ENCODE measurements at regions not wholly inside any gene's neighbourhood (a gene's known extent, or its start where the extent isn't known, plus 50 kb on each side); places are given as distances from the start of the nearest gene placed in this dataset.

DNA sequence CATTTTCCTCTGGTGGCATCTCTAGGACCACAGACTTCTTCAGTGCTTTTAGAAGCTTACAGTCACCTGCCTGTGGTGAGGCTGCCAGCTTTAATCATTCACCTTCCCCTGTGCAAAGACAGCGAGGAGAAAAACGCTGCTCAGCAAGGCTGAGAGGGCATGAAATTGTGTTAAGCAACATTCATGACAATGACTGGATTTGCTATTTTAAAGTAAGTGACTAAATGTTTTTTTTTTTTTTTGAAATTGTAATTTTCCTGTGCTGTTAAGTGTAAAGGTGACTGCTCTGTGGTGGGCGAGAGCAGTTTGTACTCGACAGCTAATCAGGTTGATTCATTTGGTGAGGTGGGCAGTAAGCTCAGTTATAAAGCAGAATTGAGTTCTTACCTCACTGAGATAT lies 240.4 kb downstream of the NSUN3 start:
- no peak for TF ChIP-seq POLR2A (IDR thresholded peaks at IDR 0.05)
- ATAC-seq (no peak), DNase-seq (no peak)
- intact Hi-C loops (cut with DNase I), result no loop called here
- 40 to 41% methylated on average over 4 of the region's 4 CpGs for WGBS, 2 donors
- no peak overlapping the region for H3K4me3 ChIP-seq
- H3K27me3 ChIP-seq, result no peaks in the 10 kb centered on the region
- no peak overlapping the region for H3K27ac ChIP-seq
- H3K9me3 ChIP-seq, result no peaks in the 10 kb centered on the region
- no peaks in the 10 kb centered on the region for H3K36me3 ChIP-seq (replicated peaks in 1 of 2; ENCODE audit: insufficient read depth in 1 of 2, low read depth in 2 of 2)
- no peaks in the 10 kb centered on the region for H3K4me1 ChIP-seq

DNA sequence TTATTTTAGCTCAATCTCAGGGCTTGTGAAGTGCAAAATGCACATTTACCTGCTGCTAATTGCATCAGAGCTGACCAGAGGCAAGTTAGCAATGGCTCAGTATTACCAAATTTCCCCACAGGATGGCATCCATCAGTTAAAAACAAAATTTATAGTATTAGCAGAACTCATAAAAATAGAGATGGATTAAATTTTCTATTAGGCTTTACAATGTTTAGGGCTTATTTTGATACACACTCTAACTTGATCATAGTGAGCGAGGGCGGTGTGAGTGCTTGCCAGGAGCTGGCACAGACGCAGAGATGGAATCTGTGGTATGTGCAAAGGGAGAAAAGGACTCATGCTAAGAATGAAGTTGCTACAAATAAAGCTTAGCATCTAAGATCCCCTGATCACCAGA lies 241.0 kb downstream of the NSUN3 start:
- H3K4me1 ChIP-seq, result no peaks in the 10 kb centered on the region
- intact Hi-C loops (cut with DNase I), result no loop called here
- no peak overlapping the region for H3K27ac ChIP-seq
- H3K36me3 ChIP-seq (replicated peaks in 1 of 2; ENCODE audit: insufficient read depth in 1 of 2, low read depth in 2 of 2), result no peaks in the 10 kb centered on the region
- DNase-seq (peak in 1 of 4 donors; percentile 11), ATAC-seq (no peak)
- no peaks in the 10 kb centered on the region for H3K27me3 ChIP-seq
- TF ChIP-seq, protein P1, sequence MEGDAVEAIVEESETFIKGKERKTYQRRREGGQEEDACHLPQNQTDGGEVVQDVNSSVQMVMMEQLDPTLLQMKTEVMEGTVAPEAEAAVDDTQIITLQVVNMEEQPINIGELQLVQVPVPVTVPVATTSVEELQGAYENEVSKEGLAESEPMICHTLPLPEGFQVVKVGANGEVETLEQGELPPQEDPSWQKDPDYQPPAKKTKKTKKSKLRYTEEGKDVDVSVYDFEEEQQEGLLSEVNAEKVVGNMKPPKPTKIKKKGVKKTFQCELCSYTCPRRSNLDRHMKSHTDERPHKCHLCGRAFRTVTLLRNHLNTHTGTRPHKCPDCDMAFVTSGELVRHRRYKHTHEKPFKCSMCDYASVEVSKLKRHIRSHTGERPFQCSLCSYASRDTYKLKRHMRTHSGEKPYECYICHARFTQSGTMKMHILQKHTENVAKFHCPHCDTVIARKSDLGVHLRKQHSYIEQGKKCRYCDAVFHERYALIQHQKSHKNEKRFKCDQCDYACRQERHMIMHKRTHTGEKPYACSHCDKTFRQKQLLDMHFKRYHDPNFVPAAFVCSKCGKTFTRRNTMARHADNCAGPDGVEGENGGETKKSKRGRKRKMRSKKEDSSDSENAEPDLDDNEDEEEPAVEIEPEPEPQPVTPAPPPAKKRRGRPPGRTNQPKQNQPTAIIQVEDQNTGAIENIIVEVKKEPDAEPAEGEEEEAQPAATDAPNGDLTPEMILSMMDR (IDR thresholded peaks at IDR 0.05), result peak in 2 of 7 experiments; percentile 8 to 20
- no peak for TF ChIP-seq POLR2A (IDR thresholded peaks at IDR 0.05)
- WGBS, 2 donors, result 18 to 29% methylated on average over 3 of the region's 3 CpGs
- no peak overlapping the region for H3K4me3 ChIP-seq
- no peaks in the 10 kb centered on the region for H3K9me3 ChIP-seq

DNA sequence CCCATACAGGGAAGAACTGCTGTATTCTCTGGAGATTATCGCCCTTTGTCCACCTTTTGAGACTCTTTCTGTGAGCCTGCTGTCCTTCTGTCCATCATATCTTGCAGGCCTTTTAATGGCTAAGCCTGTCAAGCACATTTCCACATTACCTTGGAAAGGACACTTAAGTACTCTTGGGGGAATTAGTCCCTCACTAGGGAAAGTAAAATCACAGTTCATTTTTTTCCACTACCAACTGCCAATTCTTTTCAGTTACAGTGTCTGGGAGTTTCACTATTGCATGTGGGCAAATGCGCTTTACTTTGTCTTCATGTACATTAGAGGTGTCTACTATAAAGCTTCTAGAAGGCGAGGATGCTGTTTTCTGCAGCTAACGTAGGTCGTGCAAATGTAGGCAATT lies 242.1 kb downstream of the NSUN3 start:
- TF ChIP-seq, protein P1 (IDR thresholded peaks at IDR 0.05), result no peak
- TF ChIP-seq POLR2A (IDR thresholded peaks at IDR 0.05), result no peak
- no peak overlapping the region for H3K4me3 ChIP-seq
- DNase-seq (no peak), ATAC-seq (no peak)
- intact Hi-C loops (cut with DNase I), result no loop called here
- H3K9me3 ChIP-seq, result no peaks in the 10 kb centered on the region
- WGBS, 2 donors, result 54 to 64% methylated on average over 5 of the region's 5 CpGs
- no peaks in the 10 kb centered on the region for H3K4me1 ChIP-seq
- no peaks in the 10 kb centered on the region for H3K36me3 ChIP-seq (replicated peaks in 1 of 2; ENCODE audit: insufficient read depth in 1 of 2, low read depth in 2 of 2)
- no peak overlapping the region for H3K27ac ChIP-seq
- H3K27me3 ChIP-seq, result no peaks in the 10 kb centered on the region

DNA sequence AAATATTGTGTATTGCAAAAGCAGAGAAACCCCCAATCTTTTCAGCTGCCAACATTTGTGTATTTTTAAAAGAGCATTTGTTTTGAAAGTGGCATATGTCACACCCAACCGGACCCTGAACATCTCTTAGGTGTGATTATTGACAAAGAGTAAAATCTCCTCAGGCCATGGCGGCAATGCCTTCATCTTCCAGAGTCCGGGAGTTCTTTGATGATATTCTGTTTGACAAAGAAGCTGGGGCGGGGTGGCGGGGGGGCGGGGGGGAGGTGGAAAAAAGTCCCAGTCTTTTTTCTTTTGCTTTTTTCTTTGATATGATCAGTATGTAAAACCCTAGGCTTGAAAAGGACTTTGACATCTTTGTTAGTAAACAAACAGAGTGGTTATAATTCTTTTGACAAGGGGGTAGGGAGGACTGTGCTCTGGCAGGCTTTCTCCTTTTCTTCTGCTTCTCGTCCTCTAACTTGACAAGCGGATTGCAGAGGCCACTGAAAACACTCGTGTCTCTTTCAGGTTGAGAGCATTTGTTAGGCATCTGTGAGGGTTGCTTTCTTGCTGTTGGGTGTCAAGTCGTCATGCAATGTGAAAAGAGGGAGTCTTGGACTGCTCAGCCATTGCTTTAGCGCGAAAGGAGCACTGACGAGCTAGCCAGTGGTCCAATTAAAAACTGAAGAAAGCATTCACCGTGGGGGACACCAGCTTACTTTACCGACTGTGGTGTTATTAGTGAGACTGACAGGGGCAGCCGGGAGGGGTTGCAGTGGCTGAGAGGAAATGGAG lies 243.2 kb downstream of the NSUN3 start:
- H3K4me3 ChIP-seq, result no peak overlapping the region
- no peak for ATAC-seq
- DNase-seq, result no peak
- no peak overlapping the region for H3K27ac ChIP-seq
- intact Hi-C loops (cut with DNase I), result no loop called here
- 39 to 48% methylated on average over 16 of the region's 16 CpGs for WGBS, 2 donors
- no peaks in the 10 kb centered on the region for H3K9me3 ChIP-seq
- no peak for TF ChIP-seq POLR2A (IDR thresholded peaks at IDR 0.05)
- no peaks in the 10 kb centered on the region for H3K36me3 ChIP-seq (replicated peaks in 1 of 2; ENCODE audit: insufficient read depth in 1 of 2, low read depth in 2 of 2)
- no peaks in the 10 kb centered on the region for H3K27me3 ChIP-seq
- no peaks in the 10 kb centered on the region for H3K4me1 ChIP-seq

DNA sequence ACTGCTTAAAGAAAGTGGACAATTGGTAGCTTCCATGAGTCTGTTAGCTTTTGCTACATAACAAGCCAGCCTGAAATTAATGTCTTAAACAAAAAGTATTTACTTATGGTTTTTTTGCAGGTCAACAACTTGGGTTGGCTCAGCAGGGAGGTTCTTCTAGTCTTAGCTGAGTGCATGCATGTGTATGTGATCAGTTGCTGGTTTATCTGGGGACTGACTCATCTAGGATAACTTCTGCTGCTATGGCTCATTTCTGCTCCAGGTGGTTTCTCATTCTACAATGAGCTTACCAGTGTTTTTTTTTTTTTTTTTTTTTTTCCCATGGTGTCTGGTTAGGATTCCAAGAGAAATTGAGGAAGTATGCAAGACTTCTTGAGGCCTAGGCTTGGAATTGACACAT lies 244.7 kb downstream of the NSUN3 start:
- Histone ChIP-seq H3K36me3 (replicated peaks in 1 of 2; ENCODE audit: insufficient read depth in 1 of 2, low read depth in 2 of 2) (no peaks in the 10 kb centered on the region), H3K4me1 (no peaks in the 10 kb centered on the region), H3K27ac (no peak overlapping the region), H3K4me3 (no peak overlapping the region), H3K9me3 (no peaks in the 10 kb centered on the region), H3K27me3 (no peaks in the 10 kb centered on the region)
- no peak for DNase-seq
- intact Hi-C loops (cut with DNase I), result no loop called here
- TF ChIP-seq, protein P1 (IDR thresholded peaks at IDR 0.05), result no peak
- TF ChIP-seq POLR2A (IDR thresholded peaks at IDR 0.05), result no peak
- no peak for ATAC-seq

DNA sequence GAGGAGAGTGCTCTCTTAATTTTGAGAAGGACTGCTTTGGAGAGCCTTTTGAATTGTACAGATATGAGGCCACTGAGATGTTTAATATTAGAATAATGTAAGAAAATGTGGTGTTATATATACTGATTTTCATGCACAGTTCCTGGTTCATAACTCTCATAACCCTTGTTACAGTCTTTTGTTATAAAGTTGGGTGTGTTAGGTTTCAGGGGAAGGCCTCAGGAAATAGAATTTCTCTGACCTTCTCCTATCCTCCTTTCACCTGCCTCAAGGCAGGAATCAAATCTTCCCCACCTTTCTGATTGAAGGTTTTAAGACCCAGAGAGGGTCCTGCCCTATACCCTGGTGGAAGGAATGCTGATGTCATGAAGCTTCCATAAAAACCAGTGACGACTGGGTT lies 245.9 kb downstream of the NSUN3 start:
- Histone ChIP-seq H3K27ac (no peak overlapping the region), H3K9me3 (no peaks in the 10 kb centered on the region), H3K27me3 (no peaks in the 10 kb centered on the region), H3K4me3 (no peak overlapping the region), H3K36me3 (replicated peaks in 1 of 2; ENCODE audit: insufficient read depth in 1 of 2, low read depth in 2 of 2) (no peaks in the 10 kb centered on the region), H3K4me1 (no peaks in the 10 kb centered on the region)
- intact Hi-C loops (cut with DNase I), result no loop called here
- ATAC-seq (no peak), DNase-seq (no peak)
- TF ChIP-seq POLR2A (IDR thresholded peaks at IDR 0.05), result no peak
- TF ChIP-seq, protein P1 (IDR thresholded peaks at IDR 0.05), result no peak
- WGBS, 2 donors, result 64 to 80% methylated on average over 1 of the region's 1 CpG

Measured in body of pancreas (tissue), 4 donors.